Hippocampal formation (tissue), 2 donors: ENCODE measurements at regions not wholly inside any gene's neighbourhood (a gene's known extent, or its start where the extent isn't known, plus 50 kb on each side); places are given as distances from the start of the nearest gene placed in this dataset.
A peak's percentile ranks its signal among the peaks of the same experiment; 100 is the strongest.
"Not testable (repeated sequence)": the region's sequence is repeated elsewhere in the genome, so short reads cannot be mapped to it uniquely, and the experiment has no call there.

Experiments
- DNase-seq, 2 donors: peaks; one replicate each; lab custom pipeline; 2025; lab: John Stamatoyannopoulos, UW

- peak in 1 of 2 donors; percentile 77 for DNase-seq
Observed at GRCh38 chr10:45249978-45250693, 65.3 kb downstream of the OR13A1 start.

GRCh38 chr10:45250694-45251075 lies 64.7 kb downstream of the OR13A1 start:
- DNase-seq: not testable (repeated sequence)
